NCI-H1105 treated with DMSO at 0.1 percent for 48 hours (cell line): ENCODE measurements at regions not wholly inside any gene's neighbourhood (a gene's known extent, or its start where the extent isn't known, plus 50 kb on each side); places are given as distances from the start of the nearest gene placed in this dataset.

Experiments used
- DNase-seq: peaks from one replicate; lab custom pipeline; 2025; lab: John Stamatoyannopoulos, UW

- DNase-seq = no peak
Observed at GRCh38 chr6:81238390-81238789, 514.1 kb downstream of the TENT5A start.

DNA sequence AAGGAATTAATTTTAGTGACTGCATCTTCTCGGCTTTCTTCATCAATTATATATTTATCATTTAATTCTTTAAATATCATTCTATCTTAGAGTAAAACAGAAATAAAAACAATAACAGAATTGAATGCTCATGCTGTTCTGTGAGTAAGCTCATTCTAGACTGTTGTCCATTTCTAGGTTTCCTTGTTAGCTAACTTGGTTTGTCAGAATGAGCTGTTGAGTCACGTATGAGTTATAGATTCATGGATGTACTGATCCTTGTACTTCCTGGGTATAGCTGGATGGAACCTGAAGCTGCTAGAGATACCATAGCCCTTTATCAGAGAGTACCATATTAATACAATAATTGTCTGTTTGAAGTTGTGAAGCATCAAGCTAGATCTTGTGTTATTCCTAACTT lies 515.3 kb downstream of the TENT5A start:
- no peak for DNase-seq

DNA sequence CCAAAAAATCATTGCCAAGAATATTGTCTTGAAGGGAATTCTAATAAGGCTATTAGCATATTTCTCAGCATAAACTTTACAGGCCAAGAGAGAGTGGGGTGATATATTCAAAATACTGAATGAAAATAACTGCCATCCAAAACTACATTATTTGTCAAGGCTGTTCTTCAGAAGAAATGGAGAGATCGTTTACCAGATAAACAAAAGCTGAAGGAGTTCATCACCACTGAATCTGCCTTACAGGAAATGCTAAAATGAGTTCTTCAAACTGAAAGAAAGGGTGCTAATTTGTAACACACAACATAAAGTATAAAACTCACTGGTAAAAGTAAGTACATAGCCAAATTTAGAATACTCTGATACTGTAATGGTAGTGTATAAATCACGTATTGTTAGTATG lies 517.0 kb downstream of the TENT5A start:
- DNase-seq = no peak

- DNase-seq = no peak
Observed at GRCh38 chr6:81233990-81234389, 518.5 kb downstream of the TENT5A start.

DNA sequence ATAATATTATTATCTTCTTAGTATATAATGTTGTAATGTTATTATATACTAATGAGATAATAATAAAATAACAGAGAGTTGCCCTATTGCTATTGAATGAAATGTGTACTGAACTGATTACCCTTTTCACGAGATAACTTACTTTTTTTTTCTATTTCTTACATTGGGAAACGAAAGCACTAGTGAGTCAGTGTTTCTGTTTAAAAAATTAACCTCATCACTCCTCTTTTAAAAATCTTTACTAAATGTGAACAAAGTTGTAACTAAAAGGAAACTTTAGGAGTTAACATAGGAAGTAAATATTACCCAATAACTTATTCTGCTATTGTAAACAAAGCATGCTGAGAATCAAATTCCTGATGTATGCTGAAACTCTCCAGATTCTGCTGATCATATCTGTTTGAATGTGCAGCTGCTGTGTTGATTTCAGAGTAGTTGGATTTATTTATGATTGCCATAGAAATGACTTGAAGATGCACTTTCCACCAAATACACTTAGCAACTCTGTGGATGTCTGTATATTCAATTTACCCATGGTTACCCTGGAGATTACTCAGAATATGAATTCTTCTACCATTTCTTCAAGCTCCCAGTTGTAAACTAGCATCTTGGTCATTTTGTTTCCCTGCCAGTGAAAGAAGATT lies 523.4 kb downstream of the TENT5A start:
- DNase-seq = no peak

DNA sequence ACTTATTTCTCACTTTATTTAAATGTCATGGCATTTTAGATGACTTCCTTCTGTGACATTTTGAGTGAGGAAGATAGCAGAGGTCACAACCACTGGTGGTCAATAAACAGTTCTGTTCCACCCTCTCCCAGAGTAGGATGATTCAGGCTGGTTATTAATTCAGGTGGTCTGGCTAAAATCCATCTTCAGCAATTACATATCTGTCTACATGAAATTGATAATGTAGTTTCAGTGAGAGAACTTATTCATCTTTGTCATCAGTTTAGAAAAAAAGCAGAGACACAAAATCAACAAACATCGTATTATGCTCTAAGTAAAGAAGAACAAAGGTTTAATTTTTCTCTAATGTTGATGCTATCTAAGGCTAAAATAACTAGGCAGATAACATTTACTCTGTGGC lies 525.5 kb downstream of the TENT5A start:
- no peak for DNase-seq

- DNase-seq = no peak
Observed at GRCh38 chr6:81216668-81217067, 535.8 kb downstream of the TENT5A start.

GRCh38 chr6:81215092-81215432 lies 537.4 kb downstream of the TENT5A start:
- no peak for DNase-seq

- no peak for DNase-seq
Observed at GRCh38 chr6:81214414-81215091, 537.9 kb downstream of the TENT5A start.

DNA sequence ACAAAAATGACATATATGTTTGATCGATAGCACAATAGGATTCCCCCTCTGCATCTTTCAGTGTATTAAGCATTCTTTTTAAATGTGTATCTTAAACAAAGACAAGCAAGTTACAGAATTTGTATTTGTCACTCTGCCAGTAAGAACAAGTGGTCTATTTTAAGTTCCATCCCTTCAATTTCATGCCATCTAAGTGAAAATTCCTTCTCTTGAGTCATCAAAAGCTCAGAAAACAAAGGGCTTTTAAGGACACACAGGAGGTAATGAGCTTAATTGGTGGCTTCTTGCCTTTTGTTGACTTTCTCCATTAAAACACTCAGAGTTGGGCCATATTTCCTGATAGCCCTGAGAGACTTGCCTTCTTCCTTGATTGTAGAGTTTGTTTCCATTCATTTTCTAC lies 547.8 kb downstream of the TENT5A start:
- peak; percentile 62 for DNase-seq

DNA sequence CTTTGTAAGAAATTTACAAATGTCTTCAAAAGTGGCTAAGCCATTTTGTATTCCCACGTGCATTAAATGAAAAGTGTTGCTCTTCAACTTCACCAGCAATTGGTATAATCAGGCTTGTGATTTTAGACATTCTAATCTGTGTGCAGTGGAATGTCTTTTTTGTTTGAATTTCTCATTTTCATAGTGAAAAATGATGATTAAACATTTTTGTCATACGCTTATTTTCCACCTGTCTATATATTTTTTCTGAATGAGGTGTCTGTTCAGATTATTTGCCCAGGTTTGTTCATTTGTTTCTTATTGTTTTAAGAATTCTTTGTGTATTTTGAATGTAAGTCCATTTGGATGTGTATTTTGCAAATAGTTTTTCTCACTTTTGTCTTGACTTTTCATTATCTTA lies 558.1 kb downstream of the TENT5A start:
- no peak for DNase-seq

- DNase-seq = no peak
Observed at GRCh38 chr6:81172056-81172740, 580.3 kb downstream of the TENT5A start.

GRCh38 chr6:81169166-81169565 lies 583.3 kb downstream of the TENT5A start:
- no peak for DNase-seq

DNA sequence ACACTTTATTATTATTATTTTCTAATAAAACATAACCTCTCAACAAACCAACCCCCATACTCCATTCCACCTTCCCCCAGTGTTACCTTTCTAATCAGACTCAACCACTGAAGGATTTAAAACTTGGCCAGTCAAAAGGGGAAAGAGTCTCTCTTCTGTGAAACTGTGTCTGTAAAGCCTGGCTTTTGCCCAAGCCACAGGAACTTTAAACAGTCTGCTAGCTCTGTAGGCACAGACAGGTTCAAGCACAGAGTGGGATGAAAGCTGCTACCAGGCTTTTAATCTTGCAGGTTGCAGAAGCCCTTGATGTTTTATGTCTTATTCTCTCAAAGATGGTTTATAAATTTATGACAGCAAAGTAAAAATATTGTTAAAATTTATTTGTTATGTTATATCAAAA lies 585.7 kb downstream of the TENT5A start:
- no peak for DNase-seq

DNA sequence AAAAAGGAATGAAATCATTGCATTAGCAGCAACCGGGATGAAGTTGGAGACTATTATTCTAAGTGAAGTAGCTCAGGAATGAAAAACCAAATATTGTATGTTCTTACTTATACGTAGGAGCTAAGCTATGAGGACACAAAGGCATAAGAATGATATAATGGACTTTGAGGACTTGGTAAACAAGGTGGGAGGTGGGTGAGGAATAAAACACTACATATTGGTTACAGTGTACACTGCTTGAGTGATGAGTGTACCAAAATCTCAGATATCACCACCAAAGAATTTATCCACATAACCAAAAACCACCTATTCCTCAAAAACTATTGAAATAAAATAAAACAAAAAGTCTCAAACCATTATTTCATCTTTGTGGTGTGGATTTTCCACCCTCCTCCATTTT lies 593.5 kb downstream of the TENT5A start:
- no peak for DNase-seq

GRCh38 chr6:81148751-81149150 lies 603.7 kb downstream of the TENT5A start:
- no peak for DNase-seq

DNA sequence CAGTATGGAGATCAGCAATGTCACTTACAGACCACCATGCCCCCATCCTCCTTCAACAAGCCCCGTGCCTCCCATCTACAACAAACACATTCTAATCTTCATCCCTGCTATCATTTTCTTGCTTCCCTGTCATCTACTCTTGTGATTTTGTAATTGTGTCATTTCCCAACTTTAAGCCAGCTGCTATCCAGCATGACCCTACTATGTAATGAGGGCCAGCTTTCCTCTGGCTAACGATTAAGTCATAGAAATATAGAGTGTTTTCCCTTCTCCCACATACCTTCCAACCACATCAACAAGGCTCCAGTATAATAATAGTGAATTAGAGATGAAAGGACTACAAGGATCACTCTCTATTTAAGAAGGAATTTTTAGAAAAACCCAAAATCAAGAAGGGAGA lies 607.0 kb downstream of the TENT5A start:
- no peak for DNase-seq

DNA sequence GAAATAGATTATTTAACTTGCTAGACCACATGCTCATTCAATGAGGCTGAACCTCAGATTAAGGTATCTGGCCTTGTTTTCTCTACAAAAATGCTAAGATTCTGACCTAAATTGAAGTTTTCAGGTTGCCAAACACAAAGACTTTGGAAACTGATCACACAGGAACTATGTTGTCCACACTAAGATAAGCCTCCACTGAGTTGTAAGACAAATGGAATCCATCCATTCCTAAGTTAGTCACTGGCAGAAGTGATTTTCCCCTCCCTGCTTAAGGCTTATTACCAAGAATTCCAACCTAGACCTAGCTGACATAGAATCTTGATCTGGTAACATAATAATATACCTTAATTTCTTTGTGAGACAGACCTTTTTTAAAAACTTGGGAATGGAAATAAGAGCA lies 608.1 kb downstream of the TENT5A start:
- no peak for DNase-seq

- peak; percentile 42 for DNase-seq
Observed at GRCh38 chr6:81138236-81138635, 614.2 kb downstream of the TENT5A start.

DNA sequence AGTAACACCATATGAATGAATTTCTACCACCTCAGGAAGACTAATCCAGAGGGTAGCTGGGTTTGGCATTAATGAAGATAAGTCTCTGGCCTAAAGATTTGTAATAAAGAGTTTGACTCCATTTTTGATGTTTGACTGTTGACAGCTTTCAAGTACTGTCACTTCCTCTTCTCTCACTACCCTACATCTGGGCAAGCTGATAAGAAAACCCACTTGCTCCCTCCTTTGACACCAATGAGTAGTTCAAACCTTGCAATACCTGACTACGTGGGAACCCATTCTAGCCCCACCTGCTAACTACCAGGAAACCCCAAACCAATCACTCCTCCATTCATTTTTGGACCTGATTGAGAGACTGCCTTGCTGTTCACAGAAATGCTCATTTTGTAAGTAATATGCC lies 621.5 kb downstream of the TENT5A start:
- DNase-seq = no peak

GRCh38 chr6:81130061-81130460 lies 622.4 kb downstream of the TENT5A start:
- no peak for DNase-seq

DNA sequence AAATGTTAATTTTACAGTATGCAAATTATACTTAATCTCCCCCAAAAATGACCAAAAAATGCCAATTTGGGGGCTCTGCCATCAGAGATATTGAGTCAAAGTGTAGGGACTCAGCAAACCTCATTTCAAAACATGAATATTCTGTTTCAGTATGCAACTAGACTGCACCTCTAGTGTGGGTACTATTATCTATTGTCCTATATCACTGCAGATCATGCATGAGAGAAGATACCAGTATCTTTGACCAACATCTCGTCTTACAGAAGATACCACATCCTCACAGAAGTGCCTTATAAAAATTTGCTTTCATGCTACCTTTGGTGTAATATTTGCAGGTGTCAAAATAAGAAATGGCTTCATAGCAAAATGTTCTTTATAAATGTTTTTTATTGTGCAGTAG lies 623.8 kb downstream of the TENT5A start:
- no peak for DNase-seq

GRCh38 chr6:81126150-81126549 lies 626.3 kb downstream of the TENT5A start:
- no peak for DNase-seq

DNA sequence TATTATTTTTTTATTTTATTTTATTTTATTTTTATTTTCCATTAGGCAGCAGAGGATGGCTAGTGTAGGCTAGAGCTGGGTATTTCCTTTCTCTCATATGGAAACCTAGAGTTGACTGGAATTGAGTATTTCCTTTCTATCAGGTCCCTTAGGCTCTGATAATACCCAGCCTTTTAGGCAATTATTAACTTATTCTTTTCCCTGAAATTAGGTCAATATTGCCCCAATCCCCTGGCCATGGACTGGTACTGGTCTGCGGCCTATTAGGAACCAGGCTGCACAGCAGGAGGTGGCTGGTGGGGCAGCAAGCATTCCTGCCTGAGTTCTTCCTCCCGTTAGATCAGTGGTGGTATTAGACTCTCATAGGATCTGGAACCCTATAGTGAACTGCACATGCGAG lies 632.2 kb downstream of the TENT5A start:
- no peak for DNase-seq
